ENCODE measurements at regions not wholly inside any gene's neighbourhood (a gene's known extent, or its start where the extent isn't known, plus 50 kb on each side); places are given as distances from the start of the nearest gene placed in this dataset.

GRCh38 chr2:67840460-67841068, 222.2 kb downstream of the C1D start:
- peak; percentile 76 for DNase-seq

GRCh38 chr2:67841711-67842110, 221.1 kb downstream of the C1D start:
- DNase-seq, result no peak

GRCh38 chr2:67842375-67842959, 220.3 kb downstream of the C1D start:
- no peak for DNase-seq

- no peak for DNase-seq
These were observed 218.7 kb downstream of the C1D start for GRCh38 chr2:67844024-67844540.

GRCh38 chr2:67845621-67846369, 217.0 kb downstream of the C1D start:
- no peak for DNase-seq

- peak; percentile 81 for DNase-seq
These were observed 216.3 kb downstream of the C1D start for GRCh38 chr2:67846370-67847070.

GRCh38 chr2:67848551-67849285, 214.1 kb downstream of the C1D start:
- no peak for DNase-seq

GRCh38 chr2:67851016-67851415, 211.8 kb downstream of the C1D start:
- DNase-seq, result no peak

GRCh38 chr2:67851956-67852824, 210.6 kb downstream of the C1D start:
- DNase-seq, result peak; percentile 38

- no peak for DNase-seq
These were observed 208.6 kb downstream of the C1D start for GRCh38 chr2:67854103-67854743.

GRCh38 chr2:67854798-67855197, 208.0 kb downstream of the C1D start:
- DNase-seq, result no peak

GRCh38 chr2:67856866-67857265, 205.9 kb downstream of the C1D start:
- no peak for DNase-seq

- no peak for DNase-seq
These were observed 205.0 kb downstream of the C1D start for GRCh38 chr2:67857836-67858235.

GRCh38 chr2:67858886-67859285, 203.9 kb downstream of the C1D start:
- DNase-seq, result no peak

- DNase-seq, result no peak
These were observed 196.9 kb downstream of the C1D start for GRCh38 chr2:67865917-67866316.

- DNase-seq, result no peak
These were observed 195.1 kb downstream of the C1D start for GRCh38 chr2:67867735-67868134.

- DNase-seq, result peak; percentile 61
These were observed 191.0 kb downstream of the C1D start for GRCh38 chr2:67871686-67872412.

GRCh38 chr2:67872481-67872880, 190.3 kb downstream of the C1D start:
- DNase-seq, result no peak

GRCh38 chr2:67873916-67874315, 188.9 kb downstream of the C1D start:
- DNase-seq, result no peak

GRCh38 chr2:67876176-67876575, 186.6 kb downstream of the C1D start:
- no peak for DNase-seq

Data from right hindlimb (tissue), 1 donor.